NCI-H1436 treated with DMSO at 0.1 percent for 48 hours (cell line): ENCODE measurements at regions not wholly inside any gene's neighbourhood (a gene's known extent, or its start where the extent isn't known, plus 50 kb on each side); places are given as distances from the start of the nearest gene placed in this dataset.

Experiments
- DNase-seq: peaks from one replicate; lab custom pipeline; 2025; lab: John Stamatoyannopoulos, UW

DNA sequence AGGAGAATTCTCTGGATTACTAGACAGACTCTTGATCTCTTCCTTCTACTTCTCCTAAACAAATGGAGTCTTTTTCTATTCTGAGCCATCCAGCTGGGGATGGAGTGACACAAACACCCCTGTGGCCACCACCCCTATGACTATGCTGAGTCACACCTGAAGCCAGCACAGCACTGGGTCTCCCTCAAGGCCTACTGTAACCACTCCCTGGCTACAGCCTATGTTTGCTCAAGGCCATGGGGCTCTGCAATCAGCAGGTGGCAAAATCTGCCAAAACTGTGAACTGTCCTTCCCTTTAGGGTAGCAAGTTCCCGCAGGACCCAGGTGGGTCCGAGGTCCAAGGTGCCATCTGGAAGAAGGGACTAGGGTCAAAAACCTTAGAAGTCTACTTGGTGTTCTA is 132.3 kb downstream of the TINAG start:
- DNase-seq = no peak

DNA sequence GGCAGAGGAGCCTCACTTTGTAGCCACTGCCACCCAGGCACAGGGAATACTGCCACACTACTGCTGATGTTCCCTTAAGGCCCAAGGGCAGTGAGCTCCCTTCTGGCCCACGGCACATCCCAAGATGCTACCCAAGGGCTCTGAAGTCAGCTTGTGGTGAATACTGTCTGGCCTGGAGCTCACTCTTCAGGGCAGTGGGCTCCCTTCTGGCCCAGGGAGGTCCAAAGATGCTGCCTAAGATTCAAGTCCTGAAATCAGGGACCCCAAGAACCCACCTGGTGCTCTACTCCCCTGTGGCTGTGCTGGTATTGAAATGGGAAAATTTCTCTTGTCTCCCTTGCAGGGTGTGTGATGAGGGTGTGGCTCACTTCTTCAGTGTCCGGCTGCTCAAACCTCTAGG is 132.8 kb downstream of the TINAG start:
- DNase-seq = no peak

DNA sequence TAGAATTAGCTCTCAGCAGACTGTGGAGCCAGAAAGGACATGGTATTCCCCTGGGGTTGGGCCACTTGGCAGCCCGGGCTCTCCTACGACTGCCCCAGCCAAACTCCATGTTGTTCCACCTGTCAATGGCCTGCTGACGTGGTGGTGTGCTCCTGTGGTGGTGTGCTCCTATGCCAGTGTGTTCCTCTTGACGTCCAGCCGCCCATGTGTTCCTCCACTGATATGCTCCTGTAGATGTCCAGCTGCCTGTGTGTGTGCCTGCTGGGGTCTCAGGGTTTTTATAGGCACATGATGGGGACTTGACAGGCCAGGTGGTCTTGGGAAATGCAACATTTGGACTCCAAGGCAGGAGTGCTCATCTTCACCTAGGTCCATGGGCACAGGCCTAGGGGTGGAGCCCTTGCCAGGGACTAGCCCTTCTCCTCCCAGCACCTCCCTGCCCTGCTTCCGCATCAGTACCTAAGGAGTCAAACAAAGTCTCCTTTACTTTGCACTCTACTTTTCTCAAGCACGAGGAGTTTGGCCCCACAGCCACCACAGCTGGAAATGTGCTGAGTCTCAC is 133.5 kb downstream of the TINAG start:
- no peak for DNase-seq

DNA sequence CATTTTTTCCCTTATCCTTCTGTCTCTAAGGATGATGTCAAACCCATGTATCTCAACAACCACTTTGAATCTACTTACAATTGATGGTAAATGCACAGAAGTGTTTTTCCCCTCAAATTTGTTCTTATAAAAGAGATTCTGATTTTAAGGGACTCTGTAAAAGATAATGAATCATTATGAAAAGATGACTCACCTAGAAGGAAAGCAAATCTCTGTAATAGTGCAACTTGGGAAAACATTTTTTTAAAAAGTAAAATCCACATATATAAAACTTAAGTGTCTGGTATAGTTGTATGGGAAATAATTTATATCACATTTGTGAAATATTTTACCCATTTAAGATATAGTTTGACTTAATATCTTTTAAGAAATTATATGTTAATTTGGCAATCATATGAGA is 137.0 kb downstream of the TINAG start:
- no peak for DNase-seq

DNA sequence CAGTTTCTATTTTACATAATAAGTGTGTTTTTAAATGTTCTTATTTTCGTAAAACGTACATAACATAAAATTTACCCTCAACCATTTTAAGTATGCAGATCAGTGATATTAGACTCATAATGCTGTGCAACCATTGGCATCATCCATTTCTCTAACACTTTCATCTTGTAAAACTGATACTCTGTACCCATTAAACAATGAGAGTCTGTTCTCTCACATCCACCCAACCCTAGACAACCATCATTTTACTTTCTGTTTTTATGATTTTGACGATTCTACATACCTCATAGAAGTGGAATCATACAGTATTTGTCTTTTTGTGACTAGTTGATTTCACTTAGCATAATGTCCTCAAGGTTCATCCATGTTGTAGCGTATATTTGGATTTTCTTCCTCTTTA is 140.4 kb downstream of the TINAG start:
- no peak for DNase-seq

DNA sequence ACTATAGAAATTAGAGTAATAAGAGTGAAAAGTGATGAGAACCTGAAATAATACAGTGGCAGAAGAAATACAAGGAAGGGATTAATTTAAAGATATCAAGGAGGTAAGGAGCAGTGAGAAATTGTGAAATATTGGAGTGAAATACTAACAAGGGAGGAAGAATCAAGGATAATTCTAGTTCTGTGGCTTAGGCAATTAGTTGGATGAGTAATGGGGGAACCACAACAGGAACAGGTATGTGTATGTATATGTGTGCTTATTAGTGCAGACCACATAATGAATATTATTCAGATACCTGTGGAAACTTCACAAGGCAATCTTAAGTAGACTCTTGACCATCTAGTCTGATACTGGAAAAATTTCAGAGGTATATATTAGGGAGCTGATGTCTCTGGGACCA is 143.3 kb downstream of the TINAG start:
- no peak for DNase-seq

DNA sequence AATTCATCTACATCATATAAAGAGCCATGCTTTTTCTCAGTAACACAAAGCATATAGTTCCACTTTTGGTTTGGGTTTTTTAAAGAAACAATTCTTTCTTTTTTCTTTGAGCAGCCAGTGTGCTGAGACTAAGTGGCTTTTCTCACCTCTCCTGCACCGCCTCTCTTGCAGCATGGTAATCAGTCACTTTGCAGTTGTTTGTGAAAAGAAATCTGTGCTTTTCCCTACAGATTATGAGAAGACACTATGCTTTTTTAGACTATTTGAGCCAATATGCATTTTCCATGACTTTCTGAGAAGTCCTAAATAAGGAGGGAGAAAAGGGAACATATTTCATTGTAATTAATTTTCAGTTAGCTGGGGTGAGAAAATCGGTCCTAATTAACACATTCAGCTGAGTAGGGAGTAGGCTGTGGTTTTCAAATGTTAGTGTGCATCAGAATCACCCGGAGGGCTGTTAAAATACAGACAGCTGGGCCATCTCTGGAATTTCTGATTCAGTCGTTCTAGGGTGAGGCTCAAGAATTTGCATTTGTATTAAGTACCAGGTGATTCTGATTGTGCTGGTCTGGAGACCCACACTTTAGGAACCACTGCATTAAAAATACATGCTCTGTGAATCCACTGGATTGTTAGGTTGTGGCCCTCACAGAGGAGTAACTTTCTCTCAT is 155.2 kb downstream of the TINAG start:
- DNase-seq = no peak

DNA sequence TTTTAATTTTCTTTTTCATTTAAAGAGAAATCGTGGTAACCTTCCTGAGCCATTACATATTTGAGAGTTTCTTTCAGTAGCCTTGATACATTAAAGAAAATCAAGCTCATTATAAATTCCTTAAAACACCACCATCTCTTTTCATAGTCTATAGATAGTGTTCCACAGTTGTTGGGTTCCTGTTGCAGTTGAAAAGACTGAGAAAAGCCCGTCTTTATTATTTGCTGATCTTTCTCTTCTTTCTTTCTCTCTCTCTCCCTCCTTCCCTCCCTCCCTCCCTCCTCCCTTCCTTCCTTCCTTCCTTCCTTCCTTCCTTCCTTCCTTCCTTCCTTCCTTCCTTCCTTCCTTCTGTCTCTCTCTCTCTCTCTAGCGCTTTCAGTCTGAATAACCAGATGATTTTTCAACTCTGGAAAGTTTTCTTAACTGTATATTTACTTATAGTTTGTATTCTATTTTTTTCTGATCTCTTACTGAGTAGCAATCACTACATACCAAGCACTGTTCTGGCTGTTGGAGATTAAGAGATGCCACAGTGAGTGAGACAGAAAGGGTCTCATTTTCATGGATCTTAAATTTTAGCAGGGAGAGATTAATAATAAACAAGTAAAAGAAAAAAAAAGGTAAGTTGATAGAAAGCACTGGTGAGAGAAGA is 157.5 kb downstream of the TINAG start:
- no peak for DNase-seq

DNA sequence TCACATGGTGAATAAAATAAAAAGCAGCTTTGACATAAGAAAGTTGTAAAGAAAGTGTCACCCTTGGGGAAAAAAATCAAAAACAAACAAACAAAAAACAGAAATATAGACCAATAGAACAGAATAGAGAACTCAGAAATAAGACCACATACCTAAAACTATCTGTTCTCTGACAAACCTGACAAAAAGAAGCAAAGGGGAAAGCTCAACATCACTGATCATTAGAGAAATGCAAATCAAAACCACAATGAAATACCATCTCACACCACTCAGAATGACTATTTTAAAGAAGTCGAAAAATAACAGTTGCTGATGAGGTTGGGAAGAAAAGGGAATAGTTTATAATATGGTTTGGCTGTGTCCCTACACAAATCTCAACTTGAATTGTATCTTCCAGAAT is 159.1 kb downstream of the TINAG start:
- no peak for DNase-seq

DNA sequence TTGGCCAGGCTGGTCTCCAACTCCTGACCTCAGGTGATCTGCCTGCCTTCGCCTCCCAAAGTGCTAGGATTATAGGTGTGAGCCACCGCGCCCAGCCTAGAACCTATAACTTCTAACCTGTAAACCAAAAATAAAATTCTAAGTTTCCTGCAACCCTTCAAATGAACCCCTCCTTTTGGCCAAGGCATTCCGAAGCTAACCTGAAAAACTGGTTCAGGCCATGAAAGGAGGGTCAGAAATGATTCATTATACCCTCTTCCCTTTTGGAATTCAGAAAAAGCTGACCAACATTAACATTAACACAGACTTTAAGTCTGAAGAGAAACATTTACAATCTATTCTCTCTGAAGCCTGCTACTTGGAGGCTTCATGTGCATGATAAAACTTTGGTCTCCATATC is 165.1 kb downstream of the TINAG start:
- no peak for DNase-seq

DNA sequence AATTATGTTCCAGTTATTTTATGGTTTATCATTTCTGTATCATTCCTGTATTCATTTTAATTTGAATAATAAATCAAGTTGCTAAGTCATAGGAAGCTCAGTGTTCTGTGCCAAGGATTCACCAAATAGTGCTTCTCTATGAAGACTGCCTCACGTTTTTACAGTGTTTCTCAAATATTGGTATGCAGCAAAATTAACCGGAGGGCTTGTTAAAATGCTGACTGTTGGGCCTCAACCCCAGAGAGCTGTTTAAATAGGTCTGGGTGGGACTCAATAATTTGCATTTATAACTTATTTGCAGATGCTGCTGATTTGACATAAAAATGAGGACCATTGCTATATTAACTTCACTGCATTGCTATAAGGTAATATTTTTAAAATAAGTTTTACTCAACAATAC is 166.7 kb downstream of the TINAG start:
- DNase-seq = no peak

DNA sequence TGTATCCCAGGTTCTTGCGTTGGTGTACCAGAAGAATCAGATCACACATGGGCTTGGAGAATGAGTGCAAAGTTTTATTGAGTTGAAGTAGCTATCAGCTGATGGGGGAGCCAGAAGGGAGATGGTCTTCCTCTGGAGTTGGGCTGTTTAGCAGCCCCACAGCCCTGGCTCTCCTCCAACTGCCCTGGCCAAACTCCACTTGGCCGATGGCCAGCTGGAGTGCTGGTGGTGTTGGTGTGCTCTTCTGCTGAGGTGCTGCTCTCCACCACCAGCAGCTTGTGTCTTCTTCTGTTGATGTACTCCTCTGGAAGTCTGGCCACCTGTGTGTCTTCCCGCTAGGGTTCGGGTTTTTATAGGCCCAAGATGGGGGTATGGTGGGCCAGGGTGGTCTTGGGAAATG is 172.8 kb downstream of the TINAG start:
- DNase-seq = no peak

DNA sequence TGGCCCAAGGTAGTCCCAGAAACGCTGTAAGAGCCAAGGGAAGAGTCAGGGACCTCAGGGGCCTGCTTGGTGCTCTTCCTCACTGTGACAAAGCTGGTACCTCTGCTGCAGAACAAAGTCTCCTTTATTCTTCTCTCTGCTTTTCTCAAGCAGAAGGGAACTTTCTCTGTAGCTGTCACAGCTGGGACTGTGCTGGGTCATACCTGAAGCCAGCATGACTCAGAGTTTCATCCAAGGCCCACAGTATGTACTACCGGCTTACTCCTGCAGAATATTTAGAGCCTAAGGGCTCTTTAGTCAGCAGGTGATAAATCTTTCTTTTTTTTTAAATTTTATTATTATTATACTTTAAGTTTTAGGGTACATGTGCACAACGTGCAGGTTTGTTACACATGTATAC is 183.2 kb downstream of the TINAG start:
- DNase-seq = no peak

DNA sequence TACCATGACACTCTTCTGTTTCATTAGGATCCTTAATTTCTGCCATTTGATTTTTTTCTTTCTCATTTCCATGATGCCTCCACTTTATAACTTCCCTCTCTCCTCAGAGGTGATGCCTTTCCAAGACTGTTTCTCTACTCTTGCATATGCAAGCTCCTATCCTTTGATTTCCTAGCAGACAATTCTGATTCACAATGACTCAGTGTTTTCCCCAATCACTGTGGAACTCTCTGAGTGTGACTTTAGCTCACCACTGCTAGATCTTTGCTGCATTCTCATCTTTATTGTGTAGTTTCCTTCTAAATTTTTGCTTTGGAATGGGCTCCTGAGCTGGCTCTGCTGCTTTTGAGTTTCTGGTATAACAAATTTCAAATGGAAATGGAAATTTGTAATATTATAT is 184.9 kb downstream of the TINAG start:
- DNase-seq = no peak

DNA sequence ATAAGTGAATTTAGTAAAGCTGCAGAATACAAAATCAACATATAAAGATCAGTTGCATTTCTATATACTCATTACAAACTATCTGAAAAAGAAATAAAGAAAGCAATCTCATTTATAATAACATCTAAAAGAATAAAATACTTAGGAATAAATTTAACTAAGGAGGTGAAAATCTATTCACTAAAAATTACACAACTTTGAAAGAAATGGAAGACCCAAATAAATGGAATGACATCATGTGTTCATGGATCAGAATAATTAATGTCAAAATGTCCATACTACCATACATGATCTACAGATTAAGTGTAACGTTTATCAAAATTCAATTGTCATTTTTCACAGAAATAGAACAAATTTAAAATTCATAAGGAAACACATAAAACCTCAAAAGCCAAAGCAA is 194.9 kb downstream of the TINAG start:
- no peak for DNase-seq

DNA sequence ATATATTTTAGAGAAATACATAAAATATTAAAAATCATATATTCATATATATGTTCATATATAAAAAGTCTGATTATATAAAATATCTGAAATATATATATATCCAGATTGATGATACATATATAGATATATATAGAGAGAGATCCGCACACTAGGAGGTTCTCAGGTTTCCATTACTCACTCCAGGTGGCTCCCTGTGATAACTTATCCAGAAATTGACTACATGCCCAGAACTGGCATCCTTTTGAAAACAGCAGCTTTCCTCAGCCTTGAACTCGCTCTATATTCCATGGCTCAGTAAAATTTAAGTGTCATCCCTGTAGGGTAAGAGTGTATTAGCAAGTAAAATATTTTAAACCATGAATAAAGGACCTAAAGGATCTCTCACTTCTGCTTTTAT is 206.8 kb downstream of the TINAG start:
- DNase-seq = no peak

DNA sequence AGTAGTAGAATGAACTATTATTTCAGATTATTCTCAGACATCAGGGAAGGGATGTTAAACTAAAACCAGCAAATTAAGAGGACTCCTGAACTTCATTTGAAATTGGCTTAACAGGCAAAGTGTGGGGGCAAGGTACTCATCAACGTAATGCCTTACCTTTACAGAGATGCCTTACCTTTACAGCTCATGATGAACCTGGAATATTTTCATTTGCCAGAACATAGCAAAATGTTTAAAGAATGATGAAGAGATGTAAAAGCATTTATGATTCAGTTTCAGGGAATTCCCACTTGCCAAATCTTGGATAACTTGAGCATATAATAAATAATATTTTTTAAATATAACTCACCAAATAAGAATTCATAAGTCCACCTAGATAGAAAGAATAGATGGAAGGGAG is 207.5 kb downstream of the TINAG start:
- no peak for DNase-seq

DNA sequence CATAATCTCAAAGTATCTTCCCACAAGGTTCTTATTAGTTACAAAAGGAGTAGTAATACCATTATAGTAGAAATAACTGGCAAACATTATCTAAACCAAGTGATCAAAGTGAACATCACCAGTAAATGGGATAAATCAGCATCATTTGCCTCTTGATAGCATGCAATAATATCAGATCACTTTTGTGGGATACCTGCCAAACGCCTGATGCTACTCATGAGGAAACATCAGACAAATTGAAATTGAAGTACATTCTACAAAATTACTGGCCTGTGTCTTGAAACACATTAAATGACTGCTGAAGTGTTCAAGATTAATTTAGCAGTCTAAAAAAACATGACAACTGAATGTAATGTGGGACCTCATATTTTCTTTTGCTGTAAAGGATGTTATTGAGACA is 208.1 kb downstream of the TINAG start:
- DNase-seq = no peak

DNA sequence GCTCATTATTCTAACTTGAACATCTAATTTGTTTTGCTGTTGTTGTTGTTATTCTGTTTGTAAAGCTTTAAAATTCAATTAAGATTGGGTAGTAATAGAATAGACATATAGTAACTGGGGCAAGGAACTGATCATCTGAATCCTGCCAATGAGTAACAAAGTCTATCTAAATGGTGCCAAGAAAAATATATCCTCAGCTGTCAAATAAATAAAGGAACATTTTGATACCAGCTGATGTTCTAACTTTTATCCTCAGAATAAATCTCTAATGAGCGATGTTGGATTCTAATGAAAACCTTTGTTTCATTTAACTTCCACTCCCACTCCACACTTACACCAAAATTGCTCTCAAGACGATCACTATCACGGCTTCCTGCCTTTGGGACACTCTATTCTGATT is 210.9 kb downstream of the TINAG start:
- DNase-seq = no peak

DNA sequence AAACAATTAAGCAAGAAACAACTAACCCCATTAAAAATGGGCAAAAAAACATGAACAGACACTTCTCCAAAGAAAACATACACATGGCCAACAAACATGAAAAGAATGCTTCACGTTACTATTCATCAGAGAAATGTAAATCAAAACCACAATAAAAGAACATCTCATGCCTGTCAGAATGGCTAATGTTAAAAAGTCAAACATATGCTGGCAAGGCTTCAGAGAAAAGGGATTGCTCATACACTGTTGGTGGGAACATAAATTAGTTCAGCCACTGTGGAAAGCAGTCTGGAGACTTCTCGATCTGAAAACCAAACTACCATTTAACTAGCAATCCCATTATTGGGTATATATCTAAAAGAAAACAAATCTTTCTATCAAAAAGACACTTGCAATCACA is 217.5 kb downstream of the TINAG start:
- DNase-seq = no peak

DNA sequence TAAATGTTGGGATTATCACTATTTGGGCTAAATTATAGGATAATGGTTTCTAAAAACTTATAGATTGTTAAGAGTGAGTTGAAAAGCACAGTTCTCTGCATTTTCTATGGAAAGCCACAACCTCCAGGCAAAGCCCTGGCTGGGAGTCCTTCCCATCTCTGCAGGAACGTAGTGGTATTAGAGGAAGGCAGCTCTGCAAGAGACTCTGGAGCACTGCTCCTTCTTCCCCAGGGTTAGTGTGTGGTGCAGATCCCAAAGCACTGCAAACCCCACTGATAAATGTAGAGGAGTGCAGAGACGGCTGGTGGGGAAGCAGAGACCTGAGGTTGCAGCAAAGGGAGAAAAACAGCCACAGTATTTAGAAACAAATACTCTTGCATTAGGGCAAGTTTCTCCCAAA is 225.3 kb downstream of the TINAG start:
- no peak for DNase-seq

DNA sequence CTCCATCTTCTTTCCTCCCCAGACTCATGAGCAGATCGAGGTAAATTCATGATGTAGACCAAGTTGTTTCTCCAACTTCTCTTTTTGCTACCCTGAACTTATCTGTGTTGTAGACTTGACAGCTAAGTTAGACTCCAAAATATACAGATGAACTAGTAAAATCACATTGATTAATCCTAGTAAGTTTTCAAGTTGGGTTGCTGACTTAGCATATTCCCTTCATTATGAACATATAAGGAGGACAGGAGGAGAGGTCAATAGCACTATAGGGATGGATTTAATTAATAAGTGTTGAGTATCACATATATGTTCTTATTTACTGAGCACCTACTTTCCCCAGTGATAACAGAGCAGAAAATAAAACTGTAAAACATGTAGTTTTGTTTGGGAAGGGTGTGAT is 227.3 kb downstream of the TINAG start:
- no peak for DNase-seq

DNA sequence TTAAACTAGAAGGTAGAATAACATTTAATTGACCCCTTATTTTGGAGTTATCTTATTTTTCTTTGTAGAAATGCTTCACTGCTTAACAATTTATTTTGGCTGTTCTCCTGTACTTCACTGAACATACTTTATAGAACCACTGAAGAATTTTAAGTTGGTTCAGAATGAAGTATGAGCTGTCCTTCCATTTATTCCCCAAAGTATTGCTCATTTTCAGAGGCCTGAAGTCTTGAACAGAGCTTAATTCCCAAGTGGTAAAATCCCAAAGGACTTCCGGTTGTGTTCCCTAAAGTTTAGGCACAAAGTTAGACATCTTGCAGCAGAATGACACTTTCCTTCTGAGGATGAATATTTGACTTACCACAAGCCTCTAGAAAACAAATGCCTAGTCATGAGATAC is 233.3 kb downstream of the TINAG start:
- DNase-seq = no peak

DNA sequence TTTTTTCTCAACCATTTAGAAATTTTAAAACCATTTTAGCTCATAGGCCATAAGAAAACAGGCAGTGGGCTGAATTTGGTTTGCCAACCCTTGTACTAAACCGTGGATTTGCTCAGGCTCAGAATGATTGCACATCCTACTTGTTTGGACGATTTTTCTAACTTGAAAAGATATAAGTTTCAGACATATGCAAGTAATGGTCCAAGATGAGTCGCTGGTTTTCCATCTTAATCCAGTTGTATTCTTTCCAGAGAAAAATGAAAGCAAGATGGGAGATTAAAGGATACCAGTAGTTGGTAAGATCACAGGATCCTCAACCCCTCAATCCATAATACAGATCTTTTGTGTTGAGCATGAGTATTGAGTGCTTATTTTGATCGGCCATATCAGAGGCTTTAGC is 250.9 kb downstream of the TINAG start:
- no peak for DNase-seq
